Kidney tubule cell (primary cell): ENCODE measurements at regions not wholly inside any gene's neighbourhood (a gene's known extent, or its start where the extent isn't known, plus 50 kb on each side); places are given as distances from the start of the nearest gene placed in this dataset.
"Not testable (repeated sequence)": the region's sequence is repeated elsewhere in the genome, so short reads cannot be mapped to it uniquely, and the experiment has no call there.

ENCODE experiments used
- DNase-seq: peaks from one replicate; pipeline ENCODE4 v3.0.0-alpha.2; 2018; ENCODE audit warnings: low spot score

DNA sequence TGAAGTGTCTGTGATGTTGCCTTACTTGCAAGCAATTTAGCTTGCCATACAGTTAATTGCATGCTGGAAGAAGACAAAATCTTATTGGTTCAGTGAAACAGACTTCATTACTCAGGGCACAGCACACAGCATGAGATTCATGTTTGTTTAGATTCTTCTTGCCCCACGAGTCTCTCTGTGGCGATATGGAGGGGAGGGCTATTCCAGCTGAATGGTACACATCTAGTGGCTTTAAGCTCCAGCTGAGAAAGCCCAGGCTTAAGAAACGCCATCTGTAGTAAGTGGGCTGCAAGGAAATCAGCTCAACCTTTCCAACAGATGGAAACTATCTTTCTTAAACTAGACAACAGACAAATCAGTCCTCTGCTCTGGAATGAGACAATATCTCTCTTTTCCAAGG is 1022.0 kb downstream of the NCAM2 start:
- DNase-seq: no peak

DNA sequence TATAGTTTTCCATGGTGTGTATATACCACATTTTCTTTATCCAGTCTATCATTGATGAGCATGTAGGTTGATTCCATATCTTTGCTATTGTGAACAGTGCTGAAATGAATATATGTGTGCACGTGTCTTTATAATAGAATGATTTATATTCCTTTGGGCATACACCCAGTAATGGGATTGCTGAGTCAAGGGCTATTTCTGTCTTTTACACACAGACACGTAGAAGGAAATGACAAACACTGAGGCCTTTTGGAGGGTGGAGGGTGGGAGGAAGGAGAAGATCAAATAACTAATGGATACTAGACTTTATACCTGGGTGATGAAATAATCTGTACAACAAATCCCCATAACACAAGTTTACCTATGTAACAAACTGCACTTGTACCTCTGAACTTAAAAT is 1025.7 kb downstream of the NCAM2 start:
- DNase-seq: not testable (repeated sequence)

- DNase-seq: no peak
Observed at GRCh38 chr21:22044431-22044830, 1046.2 kb downstream of the NCAM2 start.

- DNase-seq: no peak
Observed at GRCh38 chr21:22046576-22046975, 1048.4 kb downstream of the NCAM2 start.

DNA sequence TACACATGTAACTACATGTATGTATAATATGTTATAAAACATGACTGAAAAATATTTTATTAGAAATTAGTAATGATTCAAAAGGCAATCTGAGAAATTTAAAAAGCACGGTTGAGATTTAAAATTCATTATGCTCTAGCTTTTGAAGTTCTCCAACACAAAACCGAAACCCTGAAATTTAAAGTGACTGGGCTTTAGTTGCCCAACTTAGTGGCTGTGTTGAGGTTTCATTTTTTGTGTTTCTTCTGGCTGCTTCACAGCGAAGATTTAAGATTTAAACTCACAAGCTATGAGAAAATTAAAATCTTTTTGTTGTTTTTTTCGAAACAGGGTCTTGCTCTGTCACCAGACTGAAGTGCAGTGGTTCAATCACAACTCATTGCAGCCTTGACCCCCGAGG is 1058.7 kb downstream of the NCAM2 start:
- no peak for DNase-seq

- DNase-seq: no peak
Observed at GRCh38 chr21:22062472-22063139, 1064.4 kb downstream of the NCAM2 start.

DNA sequence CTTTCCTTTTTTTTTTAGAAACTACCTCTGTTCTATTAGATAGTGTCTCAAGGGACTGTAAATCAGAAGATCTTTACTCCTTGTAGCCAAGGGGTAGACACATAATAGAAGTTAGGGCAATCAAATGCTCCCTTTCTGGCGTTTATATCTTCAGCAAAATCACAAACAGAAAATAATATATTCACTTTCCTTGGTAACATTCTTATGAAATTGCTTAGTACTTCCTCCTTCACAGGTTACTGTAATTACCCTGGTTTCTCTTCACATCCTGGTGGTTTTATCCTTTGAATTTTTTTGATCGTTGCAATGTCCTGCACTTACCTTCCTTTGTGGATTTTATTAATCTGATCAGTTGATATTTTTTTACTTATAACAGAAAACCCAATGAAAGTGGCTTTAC is 1064.9 kb downstream of the NCAM2 start:
- no peak for DNase-seq

DNA sequence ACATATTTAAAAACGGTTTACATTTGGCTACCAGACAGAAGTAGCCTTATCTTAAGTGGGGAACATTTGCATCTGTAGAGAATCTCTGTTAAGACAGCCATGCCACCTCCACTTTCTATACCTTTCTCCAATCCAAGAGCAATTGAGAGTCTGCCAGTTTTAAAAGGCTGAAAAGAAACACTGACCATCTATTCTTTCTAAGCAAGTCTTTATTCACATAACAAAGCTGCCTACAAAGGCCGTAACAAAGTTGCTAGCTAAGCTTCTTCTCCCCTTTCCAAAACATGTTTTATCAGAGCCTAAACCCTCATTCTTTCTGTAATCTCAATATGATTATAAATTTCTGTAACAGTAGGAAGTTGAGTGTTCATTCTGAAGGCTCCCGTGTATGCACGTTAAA is 1078.3 kb downstream of the NCAM2 start:
- DNase-seq: no peak

GRCh38 chr21:22083899-22084298 is 1085.7 kb downstream of the NCAM2 start:
- DNase-seq: no peak

DNA sequence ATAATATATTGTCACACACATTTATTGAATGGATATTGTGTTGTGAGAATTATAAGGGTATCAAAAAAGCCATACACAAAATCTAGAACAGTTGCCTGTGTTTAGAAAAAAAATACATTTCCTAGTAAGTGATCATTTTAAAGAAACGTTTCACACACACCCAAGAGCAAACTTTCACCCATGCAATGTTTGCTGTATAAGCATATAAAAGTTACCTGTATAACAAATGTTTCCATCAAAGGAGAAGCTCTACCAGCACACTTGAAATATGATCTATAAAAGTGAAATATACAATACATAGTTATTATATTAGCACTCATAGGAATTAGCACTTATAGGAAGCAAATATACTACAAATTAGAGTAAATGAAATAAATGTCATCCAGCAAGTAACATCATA is 1098.1 kb downstream of the NCAM2 start:
- DNase-seq: no peak

DNA sequence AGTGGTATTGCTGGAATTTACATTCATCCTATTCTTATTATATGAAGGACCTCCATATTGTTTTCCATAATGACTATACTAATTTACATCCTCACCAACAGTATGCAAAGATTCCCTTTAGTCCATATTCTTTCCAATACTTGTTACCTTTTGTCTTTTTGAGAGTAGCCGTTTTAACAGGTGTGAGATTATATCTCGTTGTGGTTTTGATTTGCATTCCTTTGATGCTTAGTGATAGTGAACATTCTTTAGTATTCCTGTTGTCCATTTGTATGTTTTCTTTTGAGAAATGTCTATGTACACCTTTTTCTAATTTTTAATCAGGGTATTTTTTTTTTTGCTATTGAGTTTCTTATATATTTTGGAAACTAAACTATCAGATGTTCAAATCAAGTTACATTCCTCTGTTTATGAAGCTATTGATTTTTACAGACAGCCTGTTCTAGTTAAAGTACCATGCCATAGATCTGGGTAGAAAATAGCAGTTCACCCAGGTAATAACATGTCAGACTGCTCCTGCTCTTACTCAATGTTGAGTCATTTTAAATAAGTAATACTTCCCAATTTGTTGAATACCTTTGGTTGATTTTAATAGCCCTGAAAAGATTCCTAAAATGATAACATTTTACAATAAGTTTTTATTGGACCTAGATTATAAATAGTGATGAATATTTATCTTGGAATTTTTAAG is 1108.7 kb downstream of the NCAM2 start:
- no peak for DNase-seq

GRCh38 chr21:22115746-22116145 is 1117.5 kb downstream of the NCAM2 start:
- no peak for DNase-seq

- DNase-seq: no peak
Observed at GRCh38 chr21:22120616-22121266, 1122.5 kb downstream of the NCAM2 start.

DNA sequence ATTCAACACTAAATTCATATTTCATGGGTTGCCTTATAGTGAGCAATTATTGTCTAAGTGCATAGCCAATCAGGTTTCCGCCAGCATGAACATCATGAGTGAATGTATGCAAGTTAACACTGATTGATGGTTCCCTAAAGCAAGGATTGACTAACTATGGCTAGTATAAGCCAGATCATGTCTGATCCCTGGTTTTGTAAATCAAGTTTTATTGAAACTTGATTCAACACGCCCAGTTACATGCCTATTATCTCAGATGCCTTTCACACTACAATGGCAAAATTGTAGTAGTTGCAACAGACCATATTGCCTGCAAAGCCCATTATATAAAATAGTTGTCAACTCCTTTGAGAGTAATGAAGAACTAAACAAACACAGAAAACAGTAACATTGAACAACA is 1127.4 kb downstream of the NCAM2 start:
- DNase-seq: no peak

DNA sequence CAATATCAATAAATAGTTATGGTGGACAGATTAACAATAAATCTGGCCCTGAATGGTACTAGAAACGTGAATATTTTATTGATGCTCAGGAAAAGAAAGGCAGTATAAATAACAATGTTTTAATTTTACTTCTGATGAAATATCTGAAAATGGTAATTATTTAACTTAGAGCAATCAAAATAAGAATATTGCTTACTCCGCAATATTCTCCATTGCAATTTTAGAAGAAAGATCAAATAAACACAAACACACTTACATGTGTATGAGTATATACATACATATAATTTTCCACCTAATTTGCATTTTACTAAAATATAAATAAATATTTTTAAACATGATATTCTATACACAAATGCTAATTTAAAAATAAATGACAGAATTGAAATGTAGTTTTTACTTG is 1130.5 kb downstream of the NCAM2 start:
- DNase-seq: no peak

- no peak for DNase-seq
Observed at GRCh38 chr21:22132358-22133071, 1134.3 kb downstream of the NCAM2 start.

- no peak for DNase-seq
Observed at GRCh38 chr21:22136740-22137139, 1138.5 kb downstream of the NCAM2 start.

- no peak for DNase-seq
Observed at GRCh38 chr21:22138297-22139016, 1140.2 kb downstream of the NCAM2 start.

DNA sequence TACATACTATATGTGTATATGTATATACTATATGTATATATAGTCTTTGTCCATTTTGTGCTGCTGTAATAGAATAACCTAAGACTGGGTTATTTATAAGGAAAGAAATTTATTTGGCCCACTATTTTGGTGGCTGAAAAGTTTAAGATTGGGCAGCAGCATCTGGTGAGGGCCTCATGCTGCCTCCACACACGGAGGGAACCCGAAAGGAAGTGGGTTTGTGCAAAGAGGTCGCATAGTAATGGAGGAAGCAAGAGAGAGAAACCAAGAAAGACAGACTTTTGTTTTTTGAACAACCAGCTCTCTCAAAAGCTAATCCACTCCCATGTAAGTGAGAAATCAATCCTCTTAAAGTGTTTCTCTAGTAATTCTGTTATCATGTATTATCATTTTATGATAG is 1147.3 kb downstream of the NCAM2 start:
- no peak for DNase-seq

- no peak for DNase-seq
Observed at GRCh38 chr21:22154579-22155274, 1156.5 kb downstream of the NCAM2 start.

- no peak for DNase-seq
Observed at GRCh38 chr21:22164912-22165311, 1166.7 kb downstream of the NCAM2 start.

DNA sequence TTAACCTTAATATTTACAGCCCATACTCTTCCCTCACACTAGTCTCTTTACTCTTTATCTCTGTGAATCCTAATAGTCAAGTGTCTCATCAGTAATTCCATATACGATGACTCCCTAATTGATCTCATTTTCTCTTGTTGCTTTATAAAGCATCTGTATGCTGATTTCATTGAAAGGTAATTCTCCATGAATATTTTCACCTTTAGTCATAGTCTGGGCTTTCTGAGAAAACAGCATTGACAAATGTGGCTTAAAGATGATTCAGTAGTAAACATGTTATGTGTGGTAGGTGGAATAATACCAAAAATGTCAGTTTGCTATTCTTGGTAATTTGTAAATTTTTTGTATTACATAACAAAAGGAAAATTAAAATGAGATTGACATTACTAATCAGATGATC is 1176.5 kb downstream of the NCAM2 start:
- no peak for DNase-seq
